GM19035 (cell line): ENCODE measurements at regions not wholly inside any gene's neighbourhood (a gene's known extent, or its start where the extent isn't known, plus 50 kb on each side); places are given as distances from the start of the nearest gene placed in this dataset.
A peak's percentile ranks its signal among the peaks of the same experiment; 100 is the strongest.
"Not testable (repeated sequence)": the region's sequence is repeated elsewhere in the genome, so short reads cannot be mapped to it uniquely, and the experiment has no call there.

Experiments used
- ATAC-seq: cut with Tn5 transposase; IDR thresholded peaks from one replicate; pipeline ENCODE4 v1.9.1; 2021; ENCODE audit not compliant: unreplicated experiment

- peak; percentile 52 for ATAC-seq
These were observed 130.9 kb downstream of the TES start for GRCh38 chr7:116340943-116341907.

- no peak for ATAC-seq
These were observed 131.8 kb downstream of the TES start for GRCh38 chr7:116342125-116342524.

- ATAC-seq, result no peak
These were observed 137.0 kb downstream of the TES start for GRCh38 chr7:116347151-116347832.

- ATAC-seq, result no peak
These were observed 138.0 kb downstream of the TES start for GRCh38 chr7:116348346-116348745.

- ATAC-seq, result no peak
These were observed 141.6 kb downstream of the TES start for GRCh38 chr7:116351966-116352365.

- no peak for ATAC-seq
These were observed 143.3 kb downstream of the TES start for GRCh38 chr7:116353647-116354046.

- no peak for ATAC-seq
These were observed 143.8 kb downstream of the TES start for GRCh38 chr7:116354171-116354545.

GRCh38 chr7:116354546-116355423 is 144.4 kb downstream of the TES start:
- no peak for ATAC-seq

GRCh38 chr7:116355424-116355765 is 144.1 kb upstream of the CAV2 start:
- ATAC-seq, result no peak

- no peak for ATAC-seq
These were observed 143.1 kb upstream of the CAV2 start for GRCh38 chr7:116356333-116356965.

- no peak for ATAC-seq
These were observed 142.6 kb upstream of the CAV2 start for GRCh38 chr7:116356979-116357378.

- ATAC-seq, result no peak
These were observed 141.5 kb upstream of the CAV2 start for GRCh38 chr7:116357781-116358670.

- ATAC-seq, result no peak
These were observed 137.8 kb upstream of the CAV2 start for GRCh38 chr7:116361767-116362166.

- ATAC-seq, result no peak
These were observed 135.7 kb upstream of the CAV2 start for GRCh38 chr7:116363637-116364432.

GRCh38 chr7:116364469-116364868 is 135.1 kb upstream of the CAV2 start:
- no peak for ATAC-seq

GRCh38 chr7:116365797-116366196 is 133.7 kb upstream of the CAV2 start:
- ATAC-seq, result no peak

- no peak for ATAC-seq
These were observed 132.2 kb upstream of the CAV2 start for GRCh38 chr7:116367171-116367813.

- ATAC-seq, result no peak
These were observed 130.6 kb upstream of the CAV2 start for GRCh38 chr7:116368965-116369364.

- not testable (repeated sequence) for ATAC-seq
These were observed 128.0 kb upstream of the CAV2 start for GRCh38 chr7:116371536-116371935.
